K562 (cell line): ENCODE measurements at regions not wholly inside any gene's neighbourhood (a gene's known extent, or its start where the extent isn't known, plus 50 kb on each side); places are given as distances from the start of the nearest gene placed in this dataset.

ENCODE experiments used
- ATAC-seq: fragments of 200-7000 bp; cut with Tn5 transposase; 3 replicates; pipeline ENCODE4 v1.9.1; 2020; ENCODE audit warnings: moderate library complexity
- BruUV-seq: library from RNA; stranded (reverse); fragments of 400-500 nt; replicated peaks from 2 replicates; lab custom pipeline; 2021; lab: Mats Ljungman, UMichigan
- CTCF ChIA-PET: fragments of 300-600 bp; formaldehyde crosslinking; extraction: SDS; loops from one replicate; lab custom pipeline; 2021; ENCODE audit warnings: low intra/inter-chr PET ratio; lab: Yijun Ruan, JAX
- POLR2A ChIA-PET: fragments of 300-600, 350-650 bp; sonication (Branson Sonifier 250); formaldehyde crosslinking; extraction: SDS; loops from one replicate; lab custom pipeline; 2021; ENCODE audit warnings: antibody characterized with exemption, inconsistent platforms; lab: Yijun Ruan, JAX
- DNase-seq, 4 experiments: peaks; one replicate each; pipeline versions ENCODE4 v3.0.0 to v3.0.0-alpha.2; 2011 to 2018; ENCODE audit warnings: low spot score in 3 of 4, mixed read lengths in 3 of 4; ENCODE audit errors: extremely low read depth in 1 of 4
- FAIRE-seq: peaks from 2 replicates; lab custom pipeline; 2011; peaks lifted over from hg19 to GRCh38; lab: Jason Lieb, UNC
- H2AFZ ChIP-seq: 2 replicates; pipeline ENCODE4 v1.6.0; 2011; ENCODE audit warnings: low read depth, low read length, control low read depth, inconsistent platforms
- H3K27ac ChIP-seq: fragments of 200-600 bp; 3 replicates; pipeline ENCODE4 v1.8.0; 2011; ENCODE audit warnings: low read depth, mild to moderate bottlenecking, control low read depth, inconsistent platforms, low read length, moderate library complexity, mixed read lengths; ENCODE audit errors: extremely low read depth
- H3K27me3 ChIP-seq, 2 experiments: fragments of 300-600 bp in 1 of 2; 2 replicates in 1 of 2; 3 replicates in 1 of 2; pipeline versions ENCODE4 v1.6.0 to v1.8.0; 2011; ENCODE audit warnings: inconsistent platforms in 2 of 2, low read length in 2 of 2, mild to moderate bottlenecking in 1 of 2, mixed read lengths in 1 of 2, moderate library complexity in 1 of 2; ENCODE audit not compliant: control insufficient read depth in 2 of 2, insufficient read depth in 2 of 2
- H3K36me3 ChIP-seq: fragments of 300-600 bp; 3 replicates; pipeline ENCODE4 v1.8.0; 2011; ENCODE audit warnings: mild to moderate bottlenecking, low read length, inconsistent platforms; ENCODE audit not compliant: control insufficient read depth, insufficient read depth
- H3K4me1 ChIP-seq, 2 experiments: fragments of 200-600 bp in 1 of 2; replicated peaks in 1 of 2; 2 replicates in 1 of 2; 3 replicates in 1 of 2; pipeline versions ENCODE4 v1.5.1 to v1.8.0; 2011; ENCODE audit warnings: inconsistent platforms in 2 of 2, low read length in 2 of 2, mild to moderate bottlenecking in 1 of 2, mixed read lengths in 1 of 2, moderate library complexity in 1 of 2; ENCODE audit not compliant: control insufficient read depth in 2 of 2, insufficient read depth in 2 of 2
- H3K4me2 ChIP-seq: 2 replicates; pipeline ENCODE4 v1.6.1; 2011; ENCODE audit warnings: low read length, control low read depth, inconsistent platforms, mixed read lengths; ENCODE audit not compliant: insufficient read depth
- H3K4me3 ChIP-seq: fragments of 200-600 bp; sonication (generic), shearing (Covaris generic); 2 replicates; pipeline ENCODE4 v1.5.1; 2016; ENCODE audit warnings: control low read depth, inconsistent platforms
- H3K79me2 ChIP-seq: fragments of 200-600 bp; 3 replicates; pipeline ENCODE4 v1.8.0; 2011; ENCODE audit warnings: low read length, inconsistent platforms; ENCODE audit not compliant: control insufficient read depth, insufficient read depth
- H3K9ac ChIP-seq, 2 experiments: 2 replicates each; pipeline versions ENCODE4 v1.6.0 to v1.6.1; 2011; ENCODE audit warnings: low read depth in 2 of 2, low read length in 2 of 2, control low read depth in 1 of 2, inconsistent platforms in 1 of 2, mild to moderate bottlenecking in 1 of 2, mixed read lengths in 1 of 2; ENCODE audit not compliant: insufficient read depth in 1 of 2
- H3K9me1 ChIP-seq: one replicate; pipeline ENCODE4 v1.6.0; 2011; ENCODE audit warnings: inconsistent platforms, mild to moderate bottlenecking, low read length, moderate library complexity; ENCODE audit not compliant: control insufficient read depth, insufficient read depth
- H3K9me3 ChIP-seq: replicated peaks from 2 replicates; pipeline ENCODE4 v1.5.1; 2011; ENCODE audit warnings: low read depth, low read length, inconsistent platforms; ENCODE audit not compliant: control insufficient read depth, insufficient read depth
- H4K20me1 ChIP-seq: replicated peaks from 2 replicates; pipeline ENCODE4 v1.6.1; 2011; ENCODE audit warnings: low read length, inconsistent platforms, mixed read lengths; ENCODE audit not compliant: control insufficient read depth, insufficient read depth
- CHD2 ChIP-seq: IDR thresholded peaks from 2 replicates; pipeline ENCODE4 v1.6.1; 2011; ENCODE audit warnings: low read depth, low read length
- HMGN3 ChIP-seq: IDR thresholded peaks from 2 replicates; pipeline ENCODE4 v1.6.1; 2011; ENCODE audit warnings: borderline replicate concordance, low read depth, mild to moderate bottlenecking, mixed read lengths, low read length; ENCODE audit not compliant: insufficient read length; ENCODE audit errors: extremely low read depth
- NFXL1 ChIP-seq: fragments of 450-650 bp; formaldehyde crosslinking; IDR thresholded peaks from 2 replicates; pipeline ENCODE4 v1.4.0; 2021; ENCODE audit warnings: mild to moderate bottlenecking
- WGBS: fragments of 100-300 bp; shearing (Covaris generic); methylation state at CpG from one replicate; pipeline ENCODE4 v1.1.6; 2016; ENCODE audit warnings: low coverage, mixed read lengths; ENCODE audit not compliant: insufficient coverage; ENCODE audit errors: missing lambda C conversion rate; 5-methylcytosine and 5-hydroxymethylcytosine counted together
- in situ Hi-C: fragments of 300-500 bp; cut with MboI; formaldehyde crosslinking; loops from 4 replicates; pipeline ENCODE4 v1.15.0; 2018; ENCODE audit warnings: inconsistent platforms, mixed read lengths
- intact Hi-C: fragments of 100-400 bp; cut with micrococcal nuclease; formaldehyde crosslinking; loops from 2 replicates; pipeline ENCODE4 v1.14.2; 2022
- TF ChIP-seq, protein P1 (sequence below): fragments of 250-450 bp; sonication (Bioruptor Pico); IDR thresholded peaks from 2 replicates; pipeline ENCODE4 v1.9.0; 2021; ENCODE audit warnings: mild to moderate bottlenecking, inconsistent platforms

DNA sequence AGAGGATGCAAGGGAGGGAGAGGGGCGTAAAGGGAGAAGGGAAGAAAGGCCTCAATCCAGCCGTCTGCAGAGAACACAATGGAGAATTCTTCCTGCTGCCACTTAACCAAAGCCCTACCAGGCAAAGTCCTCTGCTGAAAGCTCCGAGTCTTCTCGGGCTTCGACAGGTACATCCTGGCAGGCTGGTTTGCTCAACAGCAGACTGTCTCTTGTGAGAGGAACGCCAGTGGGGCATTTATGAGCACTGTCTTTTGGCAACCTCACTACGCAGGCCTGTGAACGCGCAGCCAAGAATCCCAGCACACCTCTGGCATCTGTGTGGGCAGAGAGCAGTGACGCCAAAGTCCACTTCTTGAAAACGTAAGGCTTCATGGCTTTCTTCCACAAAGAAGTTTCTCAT, 207.5 kb upstream of the FAM9B start:
- WGBS: 4% methylated on average over 10 of the region's 11 CpGs
- Histone ChIP-seq H3K27ac (no peak overlapping the region), H3K4me3 (no peak overlapping the region), H3K9ac (no peak overlapping the region), H4K20me1 (no peaks in the 10 kb centered on the region), H3K9me1 (no peaks in the 10 kb centered on the region), H3K36me3 (no peaks in the 10 kb centered on the region), H3K4me1 (no peaks in the 10 kb centered on the region), H2AFZ (no peak overlapping the region), H3K27me3 (peaks cover 0 to 20% of the 10 kb centered on the region in 2 experiments; a peak in 2 of 5 replicates), H3K9me3 (no peaks in the 10 kb centered on the region), H3K4me2 (no peak overlapping the region), H3K79me2 (no peaks in the 10 kb centered on the region)
- CTCF ChIA-PET: no interaction called here
- no TSS peak for BruUV-seq
- TF ChIP-seq HMGN3 (no peak), CHD2 (no peak), NFXL1 (CRISPR knock-in tag) (no peak)
- TF ChIP-seq, protein P1, sequence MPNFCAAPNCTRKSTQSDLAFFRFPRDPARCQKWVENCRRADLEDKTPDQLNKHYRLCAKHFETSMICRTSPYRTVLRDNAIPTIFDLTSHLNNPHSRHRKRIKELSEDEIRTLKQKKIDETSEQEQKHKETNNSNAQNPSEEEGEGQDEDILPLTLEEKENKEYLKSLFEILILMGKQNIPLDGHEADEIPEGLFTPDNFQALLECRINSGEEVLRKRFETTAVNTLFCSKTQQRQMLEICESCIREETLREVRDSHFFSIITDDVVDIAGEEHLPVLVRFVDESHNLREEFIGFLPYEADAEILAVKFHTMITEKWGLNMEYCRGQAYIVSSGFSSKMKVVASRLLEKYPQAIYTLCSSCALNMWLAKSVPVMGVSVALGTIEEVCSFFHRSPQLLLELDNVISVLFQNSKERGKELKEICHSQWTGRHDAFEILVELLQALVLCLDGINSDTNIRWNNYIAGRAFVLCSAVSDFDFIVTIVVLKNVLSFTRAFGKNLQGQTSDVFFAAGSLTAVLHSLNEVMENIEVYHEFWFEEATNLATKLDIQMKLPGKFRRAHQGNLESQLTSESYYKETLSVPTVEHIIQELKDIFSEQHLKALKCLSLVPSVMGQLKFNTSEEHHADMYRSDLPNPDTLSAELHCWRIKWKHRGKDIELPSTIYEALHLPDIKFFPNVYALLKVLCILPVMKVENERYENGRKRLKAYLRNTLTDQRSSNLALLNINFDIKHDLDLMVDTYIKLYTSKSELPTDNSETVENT (CRISPR knock-in tag): no peak
- in situ Hi-C loops (no loop called here), intact Hi-C loops (no loop called here)
- no peak for FAIRE-seq
- no peak for ATAC-seq
- no peak for DNase-seq
- POLR2A ChIA-PET: no interaction called here
